Osteocyte (in vitro differentiated cells): ENCODE measurements at regions not wholly inside any gene's neighbourhood (a gene's known extent, or its start where the extent isn't known, plus 50 kb on each side); places are given as distances from the start of the nearest gene placed in this dataset.

Experiments
- DNase-seq: peaks from one replicate; pipeline ENCODE4 v3.0.0; 2021; ENCODE audit warnings: mixed read lengths; ENCODE audit not compliant: unreplicated experiment; ENCODE audit errors: extremely low spot score
- H3K27ac Mint-ChIP-seq: one replicate; pipeline ENCODE4 v1.8.0; 2021; ENCODE audit warnings: mild to moderate bottlenecking, mixed read lengths; ENCODE audit not compliant: unreplicated experiment
- H3K27me3 Mint-ChIP-seq: one replicate; pipeline ENCODE4 v1.8.0; 2021; ENCODE audit warnings: mixed read lengths; ENCODE audit not compliant: unreplicated experiment
- H3K36me3 Mint-ChIP-seq: one replicate; pipeline ENCODE4 v1.8.0; 2021; ENCODE audit warnings: mixed read lengths; ENCODE audit not compliant: unreplicated experiment
- H3K4me1 Mint-ChIP-seq: one replicate; pipeline ENCODE4 v1.8.0; 2021; ENCODE audit warnings: mixed read lengths; ENCODE audit not compliant: unreplicated experiment
- H3K4me3 Mint-ChIP-seq: one replicate; pipeline ENCODE4 v1.8.0; 2021; ENCODE audit warnings: mild to moderate bottlenecking, moderate library complexity, mixed read lengths; ENCODE audit not compliant: unreplicated experiment
- H3K9me3 Mint-ChIP-seq: one replicate; pipeline ENCODE4 v1.8.0; 2021; ENCODE audit warnings: mixed read lengths; ENCODE audit not compliant: unreplicated experiment
- CTCF ChIP-seq: fragments of 200-600 bp; sonication (generic); IDR thresholded peaks from 2 replicates; pipeline ENCODE4 v1.5.0; 2021; ENCODE audit warnings: antibody characterized with exemption, mild to moderate bottlenecking, moderate library complexity

- Mint-ChIP-seq H3K36me3 (no peaks in the 10 kb centered on the region), H3K27ac (no peak overlapping the region), H3K4me1 (peaks cover 13% of the 10 kb centered on the region), H3K9me3 (no peaks in the 10 kb centered on the region), H3K4me3 (no peak overlapping the region), H3K27me3 (no peaks in the 10 kb centered on the region)
- no peak for TF ChIP-seq CTCF
- DNase-seq: no peak
These were observed 75.9 kb upstream of the ADAMTSL1 start for GRCh38 chr9:18398038-18398437.

- H3K27me3 Mint-ChIP-seq: no peaks in the 10 kb centered on the region
- no peak overlapping the region for H3K27ac Mint-ChIP-seq
- no peak for DNase-seq
- TF ChIP-seq CTCF: no peak
- H3K4me1 Mint-ChIP-seq: peaks cover 8% of the 10 kb centered on the region
- H3K9me3 Mint-ChIP-seq: no peaks in the 10 kb centered on the region
- H3K4me3 Mint-ChIP-seq: no peak overlapping the region
- H3K36me3 Mint-ChIP-seq: no peaks in the 10 kb centered on the region
These were observed 69.4 kb upstream of the ADAMTSL1 start for GRCh38 chr9:18404434-18405029.

- TF ChIP-seq CTCF: no peak
These were observed 68.7 kb upstream of the ADAMTSL1 start for GRCh38 chr9:18405240-18405639.

GRCh38 chr9:18410983-18411382 is 63.0 kb upstream of the ADAMTSL1 start:
- Mint-ChIP-seq H3K27ac (no peak overlapping the region), H3K9me3 (peaks cover 11% of the 10 kb centered on the region), H3K4me3 (no peak overlapping the region), H3K36me3 (peaks cover 3% of the 10 kb centered on the region), H3K27me3 (peaks cover 2% of the 10 kb centered on the region), H3K4me1 (no peaks in the 10 kb centered on the region)
- no peak for TF ChIP-seq CTCF
- no peak for DNase-seq

More at GRCh38 chr9:18405240-18405639, 68.7 kb upstream of the ADAMTSL1 start:
- Mint-ChIP-seq H3K27ac (no peak overlapping the region), H3K9me3 (no peaks in the 10 kb centered on the region), H3K36me3 (no peaks in the 10 kb centered on the region), H3K4me1 (peaks cover 8% of the 10 kb centered on the region), H3K27me3 (no peaks in the 10 kb centered on the region), H3K4me3 (no peak overlapping the region)
- DNase-seq: no peak

GRCh38 chr9:18421391-18421790 is 52.6 kb upstream of the ADAMTSL1 start:
- Mint-ChIP-seq H3K27ac (no peak overlapping the region), H3K27me3 (no peaks in the 10 kb centered on the region)
- no peak for DNase-seq

More at GRCh38 chr9:18421391-18421790, 52.6 kb upstream of the ADAMTSL1 start:
- Mint-ChIP-seq H3K4me1 (no peaks in the 10 kb centered on the region), H3K4me3 (no peak overlapping the region), H3K9me3 (no peaks in the 10 kb centered on the region), H3K36me3 (no peaks in the 10 kb centered on the region)
- TF ChIP-seq CTCF: no peak
